ENCODE measurements at regions not wholly inside any gene's neighbourhood (a gene's known extent, or its start where the extent isn't known, plus 50 kb on each side); places are given as distances from the start of the nearest gene placed in this dataset.

- TF ChIP-seq ZNF114 (CRISPR knock-in tag; IDR thresholded peaks at IDR 0.05) = no peak
- TF ChIP-seq CTCF (conservative IDR thresholded peaks at IDR 0.05; ENCODE audit: low read depth in 2 of 2) = no peak
- TF ChIP-seq REST (IDR thresholded peaks at IDR 0.05; ENCODE audit: unreplicated experiment) = no peak
- no peak for TF ChIP-seq POLR2AphosphoS5 (IDR thresholded peaks at IDR 0.05; ENCODE audit: low read depth)
- no peak for TF ChIP-seq EZH2 (IDR thresholded peaks at IDR 0.05; ENCODE audit: low read depth, unreplicated experiment)
- TF ChIP-seq STAT1 (IDR thresholded peaks at IDR 0.05; ENCODE audit: unreplicated experiment) = no peak
- TF ChIP-seq CREB1 (CRISPR knock-in tag; IDR thresholded peaks at IDR 0.05; ENCODE audit: low read depth) = no peak
- no peak for TF ChIP-seq EZH2phosphoT487 (IDR thresholded peaks at IDR 0.05; ENCODE audit: unreplicated experiment)
- TF ChIP-seq ETS1 (IDR thresholded peaks at IDR 0.05) = no peak
- TF ChIP-seq JUNB (IDR thresholded peaks at IDR 0.05; ENCODE audit: unreplicated experiment) = no peak
These were observed 439.6 kb downstream of the KCNJ2 start for GRCh38 chr17:70608957-70609356.

Measured in GM23338 (cell line).